Stomach (tissue), 4 donors: ENCODE measurements at regions not wholly inside any gene's neighbourhood (a gene's known extent, or its start where the extent isn't known, plus 50 kb on each side); places are given as distances from the start of the nearest gene placed in this dataset.

Experiments used
- CTCF ChIP-seq, 7 experiments: fragments of 450-650 bp in 4 of 7; fragments of 200-600 bp in 3 of 7; sonication (generic) in 3 of 7; IDR thresholded peaks; one replicate each; pipeline ENCODE4 v1.5.1; 2016 to 2019; ENCODE audit warnings: antibody characterized with exemption in 7 of 7, control low read depth in 2 of 7, mild to moderate bottlenecking in 1 of 7
- EP300 ChIP-seq: sonication (generic); formaldehyde crosslinking; IDR thresholded peaks from one replicate; pipeline ENCODE4 v1.6.1; 2017; ENCODE audit warnings: antibody characterized with exemption
- POLR2A ChIP-seq, 4 donors: fragments of 450-650 bp; IDR thresholded peaks; one replicate each; pipeline ENCODE4 v1.6.1; 2016; ENCODE audit warnings: antibody characterized with exemption in 4 of 4, control low read depth in 2 of 4, mild to moderate bottlenecking in 1 of 4, moderate library complexity in 1 of 4
- POLR2AphosphoS5 ChIP-seq, 3 donors: sonication (generic); formaldehyde crosslinking; IDR thresholded peaks; one replicate each; pipeline ENCODE4 v1.6.1; 2016; ENCODE audit warnings: antibody characterized with exemption in 3 of 3

GRCh38 chr10:125212150-125212809 is 51.9 kb upstream of the CTBP2 start:
- TF ChIP-seq POLR2A (IDR thresholded peaks at IDR 0.05) (no peak), CTCF (IDR thresholded peaks at IDR 0.05) (no peak), POLR2AphosphoS5 (IDR thresholded peaks at IDR 0.05) (no peak), EP300 (no peak)
